H1 (cell line): ENCODE measurements at regions not wholly inside any gene's neighbourhood (a gene's known extent, or its start where the extent isn't known, plus 50 kb on each side); places are given as distances from the start of the nearest gene placed in this dataset.

Source experiments
- CTCF ChIA-PET: fragments of 300-600 bp; sonication (Branson Sonifier 250); formaldehyde crosslinking; loops from one replicate; lab custom pipeline; 2021; ENCODE audit not compliant: partially characterized antibody; lab: Charles Lee
- POLR2A ChIA-PET: fragments of 300-600 bp; sonication (Branson Sonifier 250); formaldehyde crosslinking; loops from one replicate; lab custom pipeline; 2021; ENCODE audit warnings: inconsistent platforms; ENCODE audit not compliant: partially characterized antibody; lab: Charles Lee
- DNase-seq, 2 experiments: peaks; one replicate each; pipeline versions ENCODE4 v3.0.0 to v3.0.0-alpha.2; 2010 to 2022; ENCODE audit warnings: low spot score in 2 of 2, low read depth in 1 of 2, mixed read lengths in 1 of 2
- FAIRE-seq: peaks from 2 replicates; lab custom pipeline; 2011; peaks lifted over from hg19 to GRCh38; lab: Jason Lieb, UNC
- H2AFZ ChIP-seq: 2 replicates; pipeline ENCODE4 v1.8.1; 2012; ENCODE audit warnings: low read length, inconsistent platforms
- H2AK5ac ChIP-seq: 2 replicates; pipeline ENCODE4 v1.6.1; 2013; ENCODE audit warnings: low read depth, low read length
- H2BK120ac ChIP-seq: replicated peaks from 2 replicates; pipeline ENCODE3; 2013; ENCODE audit warnings: low read depth, low read length, inconsistent platforms
- H2BK12ac ChIP-seq: 2 replicates; pipeline ENCODE4 v1.6.1; 2013; ENCODE audit warnings: low read depth, low read length
- H2BK15ac ChIP-seq: 2 replicates; pipeline ENCODE4 v1.6.1; 2013; ENCODE audit warnings: low read length
- H2BK20ac ChIP-seq: 2 replicates; pipeline ENCODE4 v1.6.1; 2013; ENCODE audit warnings: low read length
- H2BK5ac ChIP-seq: 2 replicates; pipeline ENCODE4 v1.6.1; 2013; ENCODE audit warnings: low read depth, low read length
- H3K14ac ChIP-seq: 2 replicates; pipeline ENCODE4 v1.6.1; 2013; ENCODE audit warnings: inconsistent platforms; ENCODE audit not compliant: insufficient read length
- H3K18ac ChIP-seq: 2 replicates; pipeline ENCODE4 v1.6.1; 2013; ENCODE audit warnings: low read length; ENCODE audit errors: extremely low read depth
- H3K23ac ChIP-seq: 2 replicates; pipeline ENCODE4 v1.6.1; 2013; ENCODE audit warnings: inconsistent platforms; ENCODE audit not compliant: insufficient read length
- H3K23me2 ChIP-seq: 2 replicates; pipeline ENCODE4 v1.6.1; 2013; ENCODE audit warnings: low read depth, low read length
- H3K27ac ChIP-seq: 2 replicates; pipeline ENCODE4 v1.6.1; 2011; ENCODE audit warnings: low read depth, low read length, inconsistent platforms
- H3K27me3 ChIP-seq, 4 experiments: replicated peaks in 1 of 4; 1 replicate in 1 of 4; 2 replicates in 3 of 4; pipeline versions ENCODE4 v1.6.1 to v1.8.1; 2011 to 2013; ENCODE audit warnings: low read length in 3 of 4, mild to moderate bottlenecking in 3 of 4, inconsistent platforms in 2 of 4, mixed read lengths in 2 of 4, moderate library complexity in 1 of 4; ENCODE audit not compliant: control insufficient read depth in 3 of 4, insufficient read depth in 3 of 4; ENCODE audit errors: extremely low read depth in 1 of 4
- H3K36me3 ChIP-seq, 4 experiments: 2 replicates each; pipeline versions ENCODE4 v1.6.1 to v1.8.1; 2011 to 2013; ENCODE audit warnings: mild to moderate bottlenecking in 4 of 4, low read length in 3 of 4, moderate library complexity in 2 of 4, control low read depth in 1 of 4, inconsistent platforms in 1 of 4; ENCODE audit not compliant: insufficient read depth in 4 of 4, control insufficient read depth in 2 of 4
- H3K4ac ChIP-seq: replicated peaks from 2 replicates; pipeline ENCODE3; 2013; ENCODE audit warnings: low read length, low read depth, mixed read lengths, inconsistent platforms; ENCODE audit not compliant: insufficient read length
- H3K4me1 ChIP-seq, 4 experiments: replicated peaks in 1 of 4; 1 replicate in 1 of 4; 2 replicates in 3 of 4; pipeline versions ENCODE4 v1.6.1 to v1.8.1; 2011 to 2013; ENCODE audit warnings: low read length in 3 of 4, inconsistent platforms in 2 of 4, mixed read lengths in 1 of 4; ENCODE audit not compliant: insufficient read depth in 4 of 4, control insufficient read depth in 3 of 4
- H3K4me2 ChIP-seq, 2 experiments: 2 replicates each; pipeline versions ENCODE4 v1.6.1 to v1.8.1; 2011 to 2013; ENCODE audit warnings: low read depth in 2 of 2, low read length in 2 of 2, control low read depth in 1 of 2, inconsistent platforms in 1 of 2, mild to moderate bottlenecking in 1 of 2; ENCODE audit not compliant: insufficient read depth in 1 of 2
- H3K4me3 ChIP-seq, 4 experiments: fragments of 200-600, 300-600 bp in 1 of 4; sonication (generic), shearing (Covaris generic), sonication (Bioruptor Twin) in 1 of 4; 2 replicates each; pipeline versions ENCODE4 v1.5.1 to v1.8.1; 2011 to 2016; ENCODE audit warnings: low read length in 4 of 4, low read depth in 3 of 4, control low read depth in 2 of 4, inconsistent platforms in 2 of 4, mild to moderate bottlenecking in 2 of 4, mixed read lengths in 1 of 4, moderate library complexity in 1 of 4; ENCODE audit not compliant: insufficient read depth in 2 of 4; ENCODE audit errors: extremely low read depth in 1 of 4
- H3K56ac ChIP-seq: replicated peaks from 2 replicates; pipeline ENCODE3; 2013; ENCODE audit warnings: low read depth, mild to moderate bottlenecking, mixed read lengths, low read length, inconsistent platforms; ENCODE audit not compliant: insufficient read length
- H3K79me1 ChIP-seq: 2 replicates; pipeline ENCODE4 v1.6.1; 2013; ENCODE audit warnings: low read depth, low read length, control low read depth
- H3K79me2 ChIP-seq, 2 experiments: 2 replicates each; pipeline versions ENCODE4 v1.6.1 to v1.8.1; 2012 to 2013; ENCODE audit warnings: low read length in 2 of 2, mild to moderate bottlenecking in 2 of 2, inconsistent platforms in 1 of 2; ENCODE audit not compliant: insufficient read depth in 2 of 2, control insufficient read depth in 1 of 2
- H3K9ac ChIP-seq, 4 experiments: replicated peaks in 1 of 4; 1 replicate in 1 of 4; 2 replicates in 3 of 4; pipeline versions ENCODE4 v1.6.1 to v1.8.1; 2011 to 2013; ENCODE audit warnings: low read depth in 3 of 4, low read length in 3 of 4, control low read depth in 2 of 4, mild to moderate bottlenecking in 2 of 4, moderate library complexity in 2 of 4, inconsistent platforms in 1 of 4; ENCODE audit errors: extremely low read depth in 1 of 4
- H3K9me3 ChIP-seq, 2 experiments: 2 replicates each; pipeline versions ENCODE4 v1.6.1 to v1.8.1; 2012 to 2013; ENCODE audit warnings: mild to moderate bottlenecking in 2 of 2, moderate library complexity in 2 of 2, control low read depth in 1 of 2, inconsistent platforms in 1 of 2, low read depth in 1 of 2, low read length in 1 of 2, mixed read lengths in 1 of 2; ENCODE audit not compliant: insufficient read depth in 2 of 2
- H4K20me1 ChIP-seq, 2 experiments: replicated peaks in 1 of 2; 2 replicates each; pipeline versions ENCODE3 to v1.8.1; 2011 to 2013; ENCODE audit warnings: inconsistent platforms in 2 of 2, low read length in 2 of 2, mild to moderate bottlenecking in 1 of 2; ENCODE audit not compliant: insufficient read depth in 2 of 2, control insufficient read depth in 1 of 2
- H4K5ac ChIP-seq: 2 replicates; pipeline ENCODE4 v1.6.1; 2013; ENCODE audit warnings: low read length, low read depth, mixed read lengths, inconsistent platforms; ENCODE audit not compliant: insufficient read length
- H4K8ac ChIP-seq: 2 replicates; pipeline ENCODE4 v1.8.0; 2013; ENCODE audit warnings: mild to moderate bottlenecking, moderate library complexity, low read length, inconsistent platforms; ENCODE audit not compliant: insufficient read depth; ENCODE audit errors: extremely low read depth
- H4K91ac ChIP-seq: replicated peaks from 2 replicates; pipeline ENCODE3; 2013; ENCODE audit warnings: low read length, mixed read lengths, inconsistent platforms; ENCODE audit not compliant: insufficient read length
- CHD2 ChIP-seq: IDR thresholded peaks from 2 replicates; pipeline ENCODE4 v1.6.1; 2012; ENCODE audit warnings: low read length, improper control_type of control experiment
- EGR1 ChIP-seq: IDR thresholded peaks from 2 replicates; pipeline ENCODE4 v1.6.1; 2011; ENCODE audit warnings: low read depth, low read length, borderline replicate concordance
- KDM4A ChIP-seq: IDR thresholded peaks from one replicate; pipeline ENCODE4 v1.7.1; 2012; ENCODE audit warnings: low read depth, mild to moderate bottlenecking, moderate library complexity, low read length, inconsistent platforms; ENCODE audit not compliant: severe bottlenecking
- PHF8 ChIP-seq: fragments of 200-600 bp; sonication (generic); conservative IDR thresholded peaks from 2 replicates; pipeline ENCODE4 v1.7.1; 2012; ENCODE audit warnings: low read depth, mild to moderate bottlenecking, inconsistent platforms, low read length, moderate library complexity
- RBBP5 ChIP-seq: IDR thresholded peaks from 2 replicates; pipeline ENCODE4 v1.7.1; 2012; ENCODE audit warnings: low read depth, mild to moderate bottlenecking, inconsistent platforms, low read length, moderate library complexity, borderline replicate concordance
- SIN3A ChIP-seq, 2 experiments: IDR thresholded peaks in 1 of 2; conservative IDR thresholded peaks in 1 of 2; 2 replicates each; pipeline ENCODE4 v1.6.1; 2011 to 2012; ENCODE audit warnings: low read length in 2 of 2, improper control_type of control experiment in 1 of 2, low read depth in 1 of 2, mild to moderate bottlenecking in 1 of 2
- SIX5 ChIP-seq: IDR thresholded peaks from 2 replicates; pipeline ENCODE4 v1.6.1; 2011; ENCODE audit warnings: mild to moderate bottlenecking, low read depth, low read length
- SP1 ChIP-seq: IDR thresholded peaks from 2 replicates; pipeline ENCODE4 v1.6.1; 2011; ENCODE audit warnings: low read depth, low read length
- TAF1 ChIP-seq: IDR thresholded peaks from 2 replicates; pipeline ENCODE4 v1.6.1; 2011; ENCODE audit warnings: mild to moderate bottlenecking, low read depth, low read length
- TCF12 ChIP-seq: IDR thresholded peaks from 2 replicates; pipeline ENCODE4 v1.6.1; 2011; ENCODE audit warnings: low read depth, mild to moderate bottlenecking, low read length
- WGBS, 2 experiments: shearing (Covaris generic) in 1 of 2; methylation state at CpG; one replicate each; pipeline versions ENCODE4 v1.1.6 to v1.1.7; 2013 to 2015; ENCODE audit warnings: low lambda C conversion rate in 2 of 2, mixed read lengths in 2 of 2, inconsistent platforms in 1 of 2, low coverage in 1 of 2, missing lambda C conversion rate in 1 of 2; ENCODE audit not compliant: insufficient replicate concordance in 2 of 2, insufficient coverage in 1 of 2, insufficient read length in 1 of 2; ENCODE audit errors: extremely low coverage in 1 of 2, missing lambda C conversion rate in 1 of 2; 5-methylcytosine and 5-hydroxymethylcytosine counted together

DNA sequence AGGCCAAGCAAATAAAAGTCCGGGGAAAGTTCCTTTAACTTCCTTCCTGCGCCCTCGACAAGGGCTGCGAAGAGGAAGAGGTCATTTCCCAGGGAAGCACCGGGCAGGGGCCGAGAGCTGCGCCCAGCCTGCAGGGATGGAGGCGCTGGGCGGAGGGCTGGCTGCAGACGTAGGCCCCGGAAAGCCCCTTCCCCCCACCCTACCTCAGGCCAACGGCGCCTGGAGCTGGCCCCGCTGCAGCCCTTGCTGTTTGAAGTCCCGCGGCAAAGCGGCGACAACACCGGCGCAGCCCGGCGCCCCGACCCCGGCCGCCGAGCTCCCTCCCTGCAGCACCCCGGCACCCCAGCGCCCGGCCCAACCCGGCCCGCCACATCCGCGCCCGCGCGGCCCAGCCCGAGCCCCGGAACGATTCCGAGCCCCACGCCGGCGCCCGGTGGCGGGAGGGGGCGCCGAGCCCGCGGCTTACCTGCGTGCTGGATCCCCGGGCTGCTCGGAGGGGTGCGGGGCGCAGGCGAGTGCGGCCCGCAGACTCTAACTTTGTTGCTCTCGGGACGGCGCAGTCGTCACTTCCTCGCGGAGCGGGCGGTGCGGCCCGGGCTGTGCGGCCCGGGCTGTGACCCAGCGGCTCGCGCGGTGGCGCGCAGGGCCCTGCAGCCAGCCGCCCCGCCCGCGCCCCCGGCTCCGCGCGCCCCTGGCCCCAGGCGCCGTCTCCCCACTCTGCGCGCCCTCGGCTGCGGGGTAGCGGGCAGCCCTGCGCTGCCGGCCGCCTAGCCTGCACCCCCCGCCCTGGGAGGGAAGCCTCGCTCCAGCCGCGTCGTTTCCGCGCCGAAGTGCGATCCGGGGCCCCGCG is 64.8 kb upstream of the PTGR2 start:
- peak overlapping the region; percentile 43 to 84 (median 64) for H3K9ac ChIP-seq
- CTCF ChIA-PET: interaction anchor here (0.9 to 4.3 kb wide), 9 partner anchors 9 to 505 kb away, joined by 3 to 18 read pairs (median 6); no protein-coding TSS in a partner anchor
- H2BK5ac ChIP-seq: no peak overlapping the region
- no peak for TF ChIP-seq CHD2
- TF ChIP-seq KDM4A: peak; percentile 91
- peak; percentile 60; the same call in 1 of the 2 replicates for TF ChIP-seq TAF1
- no peak for TF ChIP-seq SP1
- TF ChIP-seq PHF8: peak; percentile 51; the same call in 1 of the 2 replicates
- TF ChIP-seq EGR1: peak; percentile 12; the same call in 1 of the 2 replicates
- 0 out of 4 replicates have a peak, but pooled peaks of 1 of the 2 experiments have one; percentile 22 for TF ChIP-seq SIN3A (conservative IDR thresholded peaks at IDR 0.05 in 1 of 2, IDR thresholded peaks at IDR 0.05 in 1 of 2; ENCODE audit: low read depth in 1 of 2, low read length in 2 of 2)
- TF ChIP-seq TCF12: no peak
- 0 out of 2 replicates have a peak, but pooled peaks have one; percentile 52 for TF ChIP-seq RBBP5
- no peak for TF ChIP-seq SIX5
- H3K4me2 ChIP-seq: peak overlapping the region; percentile 92 to 97
- no peaks in the 10 kb centered on the region for H3K79me1 ChIP-seq
- peaks cover 20 to 74% (median 59%) of the 10 kb centered on the region in 4 experiments for H3K27me3 ChIP-seq
- H3K18ac ChIP-seq: no peak overlapping the region
- no peaks in the 10 kb centered on the region for H3K36me3 ChIP-seq
- H4K5ac ChIP-seq: no peak overlapping the region
- H3K23ac ChIP-seq: no peak overlapping the region
- peak overlapping the region; percentile 79 for H4K8ac ChIP-seq
- peaks cover 7 to 21% (median 13%) of the 10 kb centered on the region in 4 experiments; a peak in 6 of 7 replicates for H3K4me1 ChIP-seq
- peaks cover 17% of the 10 kb centered on the region for H3K23me2 ChIP-seq
- H2BK15ac ChIP-seq: no peak overlapping the region
- peak in 1 of 2 experiments; percentile 81 for DNase-seq
- H2AFZ ChIP-seq: peak overlapping the region; percentile 70
- no peaks in the 10 kb centered on the region for H3K9me3 ChIP-seq
- 1% methylated on average over 54 of the region's 105 CpGs; no CpG with 5 or more reads in 1 of the 2 experiments for WGBS, 2 experiments
- no peaks in the 10 kb centered on the region for H3K79me2 ChIP-seq
- H4K91ac ChIP-seq: no peak overlapping the region
- H2BK120ac ChIP-seq: no peak overlapping the region
- H2BK20ac ChIP-seq: no peak overlapping the region
- H2AK5ac ChIP-seq: no peak overlapping the region
- no peak overlapping the region for H3K4ac ChIP-seq
- H3K14ac ChIP-seq: no peak overlapping the region
- FAIRE-seq: no peak
- H3K4me3 ChIP-seq: peak overlapping the region; percentile 42 to 75 (median 71)
- H4K20me1 ChIP-seq: peaks cover 6 to 14% of the 10 kb centered on the region in 2 experiments
- H3K56ac ChIP-seq: no peak overlapping the region
- POLR2A ChIA-PET: interaction anchor here (0.7 to 4.9 kb wide), 10 partner anchors 9 to 74 kb away, joined by 3 to 42 read pairs (median 4); partner anchors contain the start of gene PTGR2
- no peak overlapping the region for H2BK12ac ChIP-seq
- no peak overlapping the region for H3K27ac ChIP-seq
